Neural cell (in vitro differentiated cells): ENCODE measurements at regions not wholly inside any gene's neighbourhood (a gene's known extent, or its start where the extent isn't known, plus 50 kb on each side); places are given as distances from the start of the nearest gene placed in this dataset.

Source experiments
- H2AFZ ChIP-seq: fragments of 200-600, 300-800 bp; sonication (generic), shearing (Covaris generic); 2 replicates; pipeline ENCODE4 v1.6.0; 2014; ENCODE audit warnings: low read depth, mild to moderate bottlenecking, antibody characterized with exemption, low read length, moderate library complexity
- H3F3A ChIP-seq: fragments of 200-600 bp; shearing (Covaris generic); 2 replicates; pipeline ENCODE4 v1.6.1; 2016; ENCODE audit warnings: mild to moderate bottlenecking, moderate library complexity, mixed read lengths, antibody characterized with exemption, low read length; ENCODE audit not compliant: insufficient read depth, poor library complexity, severe bottlenecking
- H3K27ac ChIP-seq: fragments of 200-600, 300-800 bp; sonication (generic), shearing (Covaris generic); 2 replicates; pipeline ENCODE4 v1.5.1; 2014; ENCODE audit warnings: mild to moderate bottlenecking, low read length, moderate library complexity
- H3K27me3 ChIP-seq: fragments of 300-800, 200-600 bp; sonication (generic), shearing (Covaris generic); 2 replicates; pipeline ENCODE4 v1.6.0; 2014; ENCODE audit warnings: mild to moderate bottlenecking, low read depth, low read length, moderate library complexity; ENCODE audit not compliant: insufficient read depth
- H3K36me3 ChIP-seq: fragments of 300-800, 200-600 bp; sonication (generic), shearing (Covaris generic); 2 replicates; pipeline ENCODE4 v1.5.1; 2014; ENCODE audit warnings: mild to moderate bottlenecking, antibody characterized with exemption, low read length, moderate library complexity; ENCODE audit not compliant: insufficient read depth
- H3K4me2 ChIP-seq: fragments of 300-800, 200-600 bp; sonication (generic), shearing (Covaris generic); 2 replicates; pipeline ENCODE4 v1.6.0; 2014; ENCODE audit warnings: mild to moderate bottlenecking, low read length
- H3K4me3 ChIP-seq: fragments of 300-800, 200-600 bp; sonication (generic), shearing (Covaris generic); 2 replicates; pipeline ENCODE4 v1.5.1; 2014; ENCODE audit warnings: mild to moderate bottlenecking, low read length, moderate library complexity
- H3K79me2 ChIP-seq: fragments of 200-600 bp; shearing (Covaris generic); replicated peaks from 2 replicates; pipeline ENCODE4 v1.6.0; 2014; ENCODE audit warnings: mild to moderate bottlenecking, low read length, moderate library complexity; ENCODE audit not compliant: insufficient read depth
- H3K9ac ChIP-seq: fragments of 300-800, 200-600 bp; sonication (generic), shearing (Covaris generic); 2 replicates; pipeline ENCODE4 v1.6.1; 2016; ENCODE audit warnings: mild to moderate bottlenecking, low read length, mixed read lengths
- H3K9me2 ChIP-seq: fragments of 200-600 bp; shearing (Covaris generic); 2 replicates; pipeline ENCODE4 v1.6.1; 2016; ENCODE audit warnings: mild to moderate bottlenecking, low read length, mixed read lengths; ENCODE audit not compliant: insufficient read depth
- H3K9me3 ChIP-seq: fragments of 200-600, 300-800 bp; sonication (generic), shearing (Covaris generic); 2 replicates; pipeline ENCODE4 v1.6.1; 2016; ENCODE audit warnings: mild to moderate bottlenecking, mixed run types, low read length, moderate library complexity, mixed read lengths
- H4K20me1 ChIP-seq: fragments of 200-600 bp; shearing (Covaris generic); 2 replicates; pipeline ENCODE4 v1.6.1; 2016; ENCODE audit warnings: mild to moderate bottlenecking, mixed run types; ENCODE audit not compliant: insufficient read depth
- EP300 ChIP-seq: fragments of 450-650 bp; conservative IDR thresholded peaks from 2 replicates; pipeline ENCODE4 v1.6.1; 2014; ENCODE audit warnings: antibody characterized with exemption, mild to moderate bottlenecking, moderate library complexity; ENCODE audit not compliant: poor library complexity, severe bottlenecking
- EZH2 ChIP-seq: fragments of 200-600, 300-800 bp; shearing (Covaris generic), sonication (generic); IDR thresholded peaks from 2 replicates; pipeline ENCODE4 v1.6.1; 2014; ENCODE audit warnings: antibody characterized with exemption, low read length, borderline replicate concordance, mild to moderate bottlenecking; ENCODE audit not compliant: insufficient read depth, poor library complexity, severe bottlenecking
- MXI1 ChIP-seq: fragments of 450-650 bp; conservative IDR thresholded peaks from 2 replicates; pipeline ENCODE4 v1.6.1; 2014; ENCODE audit warnings: antibody characterized with exemption, mild to moderate bottlenecking; ENCODE audit not compliant: poor library complexity, severe bottlenecking
- POLR2AphosphoS5 ChIP-seq: IDR thresholded peaks from 2 replicates; pipeline ENCODE4 v1.6.1; 2012
- RAD21 ChIP-seq: fragments of 450-650 bp; conservative IDR thresholded peaks from 2 replicates; pipeline ENCODE4 v1.6.1; 2014; ENCODE audit warnings: antibody characterized with exemption, mild to moderate bottlenecking, moderate library complexity
- REST ChIP-seq: IDR thresholded peaks from 2 replicates; pipeline ENCODE4 v1.6.1; 2012; ENCODE audit warnings: borderline replicate concordance
- SMC3 ChIP-seq: fragments of 450-650 bp; conservative IDR thresholded peaks from 2 replicates; pipeline ENCODE4 v1.6.1; 2014; ENCODE audit warnings: antibody characterized with exemption, mild to moderate bottlenecking, moderate library complexity; ENCODE audit not compliant: poor library complexity
- TAF1 ChIP-seq: IDR thresholded peaks from 2 replicates; pipeline ENCODE4 v1.6.1; 2012; ENCODE audit warnings: low read depth
- TF ChIP-seq, protein P1 (sequence below): fragments of 450-650 bp; IDR thresholded peaks from 2 replicates; pipeline ENCODE4 v1.5.1; 2014; ENCODE audit warnings: antibody characterized with exemption, mild to moderate bottlenecking, moderate library complexity; ENCODE audit not compliant: poor library complexity, severe bottlenecking

DNA sequence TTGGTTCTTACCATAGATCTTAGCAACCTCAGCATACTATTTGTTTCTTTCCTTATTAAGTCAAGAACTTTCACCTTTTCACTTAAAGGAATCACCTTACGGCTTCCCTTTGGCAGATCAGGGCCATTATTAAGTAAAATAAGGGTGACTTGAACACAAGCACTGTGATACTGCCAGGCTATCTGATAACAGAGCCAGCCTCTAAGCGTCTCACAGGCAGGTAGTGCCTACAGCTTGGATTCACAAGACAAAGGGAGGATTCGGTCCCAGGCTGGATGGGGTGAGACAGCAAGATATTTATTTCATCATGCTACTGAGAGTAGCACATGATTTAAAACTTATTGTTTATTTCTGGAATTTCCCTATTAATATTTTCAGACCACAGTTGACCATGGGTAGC is 218.6 kb downstream of the FOXO1 start:
- H4K20me1 ChIP-seq, result no peaks in the 10 kb centered on the region
- TF ChIP-seq, protein P1, sequence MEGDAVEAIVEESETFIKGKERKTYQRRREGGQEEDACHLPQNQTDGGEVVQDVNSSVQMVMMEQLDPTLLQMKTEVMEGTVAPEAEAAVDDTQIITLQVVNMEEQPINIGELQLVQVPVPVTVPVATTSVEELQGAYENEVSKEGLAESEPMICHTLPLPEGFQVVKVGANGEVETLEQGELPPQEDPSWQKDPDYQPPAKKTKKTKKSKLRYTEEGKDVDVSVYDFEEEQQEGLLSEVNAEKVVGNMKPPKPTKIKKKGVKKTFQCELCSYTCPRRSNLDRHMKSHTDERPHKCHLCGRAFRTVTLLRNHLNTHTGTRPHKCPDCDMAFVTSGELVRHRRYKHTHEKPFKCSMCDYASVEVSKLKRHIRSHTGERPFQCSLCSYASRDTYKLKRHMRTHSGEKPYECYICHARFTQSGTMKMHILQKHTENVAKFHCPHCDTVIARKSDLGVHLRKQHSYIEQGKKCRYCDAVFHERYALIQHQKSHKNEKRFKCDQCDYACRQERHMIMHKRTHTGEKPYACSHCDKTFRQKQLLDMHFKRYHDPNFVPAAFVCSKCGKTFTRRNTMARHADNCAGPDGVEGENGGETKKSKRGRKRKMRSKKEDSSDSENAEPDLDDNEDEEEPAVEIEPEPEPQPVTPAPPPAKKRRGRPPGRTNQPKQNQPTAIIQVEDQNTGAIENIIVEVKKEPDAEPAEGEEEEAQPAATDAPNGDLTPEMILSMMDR, result no peak
- TF ChIP-seq RAD21 (no peak), MXI1 (no peak), REST (no peak), EZH2 (no peak), POLR2AphosphoS5 (no peak), EP300 (no peak), TAF1 (no peak), SMC3 (no peak)
- no peaks in the 10 kb centered on the region for H3F3A ChIP-seq
- H3K9ac ChIP-seq, result no peak overlapping the region
- peaks cover 2% of the 10 kb centered on the region for H3K9me3 ChIP-seq
- no peaks in the 10 kb centered on the region for H3K27me3 ChIP-seq
- no peak overlapping the region for H3K27ac ChIP-seq
- no peaks in the 10 kb centered on the region for H3K79me2 ChIP-seq
- H3K4me3 ChIP-seq, result no peak overlapping the region
- no peaks in the 10 kb centered on the region for H3K9me2 ChIP-seq
- H2AFZ ChIP-seq, result no peak overlapping the region
- no peak overlapping the region for H3K4me2 ChIP-seq
- H3K36me3 ChIP-seq, result no peaks in the 10 kb centered on the region

- peaks cover 2% of the 10 kb centered on the region for H3K9me3 ChIP-seq
- no peaks in the 10 kb centered on the region for H3K36me3 ChIP-seq
- TF ChIP-seq EZH2 (no peak), EP300 (no peak), RAD21 (no peak), MXI1 (no peak), TAF1 (no peak), SMC3 (no peak), POLR2AphosphoS5 (no peak), REST (no peak)
- TF ChIP-seq, protein P1, result no peak
- H3K4me2 ChIP-seq, result no peak overlapping the region
- no peaks in the 10 kb centered on the region for H3F3A ChIP-seq
- H3K9me2 ChIP-seq, result no peaks in the 10 kb centered on the region
- H3K27me3 ChIP-seq, result no peaks in the 10 kb centered on the region
- H3K9ac ChIP-seq, result no peak overlapping the region
- H2AFZ ChIP-seq, result no peak overlapping the region
- no peak overlapping the region for H3K4me3 ChIP-seq
- no peak overlapping the region for H3K27ac ChIP-seq
- no peaks in the 10 kb centered on the region for H4K20me1 ChIP-seq
- no peaks in the 10 kb centered on the region for H3K79me2 ChIP-seq
Measured at GRCh38 chr13:40452038-40452666, 214.3 kb downstream of the FOXO1 start.
